Body of pancreas (tissue), 4 donors: ENCODE measurements at regions not wholly inside any gene's neighbourhood (a gene's known extent, or its start where the extent isn't known, plus 50 kb on each side); places are given as distances from the start of the nearest gene placed in this dataset.
A peak's percentile ranks its signal among the peaks of the same experiment; 100 is the strongest.

ENCODE experiments used
- ATAC-seq: fragments of 150-250 bp; one replicate; pipeline ENCODE4 v1.9.1; 2016
- DNase-seq, 4 donors: peaks; one replicate each; pipeline ENCODE4 v3.0.0-alpha.2; 2019
- H3K27ac ChIP-seq, 4 donors: fragments of 200-600 bp; sonication (generic); 1 replicate in 3 of 4; 2 replicates in 1 of 4; pipeline versions ENCODE4 v1.5.1 to v1.6.1; 2016 to 2019; ENCODE audit warnings: mild to moderate bottlenecking in 1 of 4, mixed read lengths in 1 of 4, moderate library complexity in 1 of 4
- H3K27me3 ChIP-seq, 2 donors: fragments of 200-600 bp; sonication (generic); one replicate each; pipeline ENCODE4 v1.6.0; 2016; ENCODE audit warnings: mild to moderate bottlenecking in 1 of 2
- H3K36me3 ChIP-seq, 2 donors: fragments of 200-600 bp; sonication (generic); replicated peaks in 1 of 2; 2 replicates each; pipeline ENCODE4 v1.5.1; 2016; ENCODE audit warnings: low read depth in 2 of 2; ENCODE audit not compliant: insufficient read depth in 1 of 2
- H3K4me1 ChIP-seq: fragments of 200-600 bp; sonication (generic); one replicate; pipeline ENCODE4 v1.6.0; 2016
- H3K4me3 ChIP-seq, 2 donors: fragments of 200-600 bp; sonication (generic); 1 replicate in 1 of 2; 2 replicates in 1 of 2; pipeline ENCODE4 v1.5.1; 2016 to 2019
- H3K9me3 ChIP-seq, 3 donors: fragments of 200-600 bp; sonication (generic); 1 replicate in 2 of 3; 2 replicates in 1 of 3; pipeline ENCODE4 v1.5.1; 2016
- CTCF ChIP-seq, 7 experiments: fragments of 450-650 bp in 4 of 7; fragments of 200-600 bp in 3 of 7; sonication (generic) in 3 of 7; IDR thresholded peaks; one replicate each; pipeline ENCODE4 v1.5.1; 2016 to 2019; ENCODE audit warnings: antibody characterized with exemption in 7 of 7
- POLR2A ChIP-seq, 3 donors: fragments of 450-650 bp; IDR thresholded peaks; one replicate each; pipeline ENCODE4 v1.6.1; 2016; ENCODE audit warnings: antibody characterized with exemption in 3 of 3, mild to moderate bottlenecking in 2 of 3
- WGBS, 2 donors: methylation state at CpG; one replicate each; pipeline ENCODE4 v1.1.5; 2017; 5-methylcytosine and 5-hydroxymethylcytosine counted together
- intact Hi-C: fragments of 100-400 bp; cut with DNase I; formaldehyde crosslinking; loops from one replicate; pipeline ENCODE4 v1.15.1; 2023

- WGBS, 2 donors: 42 to 75% methylated on average over 1 of the region's 1 CpG
- Histone ChIP-seq H3K27ac (no peak overlapping the region), H3K27me3 (no peaks in the 10 kb centered on the region), H3K4me3 (no peak overlapping the region), H3K36me3 (no peaks in the 10 kb centered on the region), H3K4me1 (no peaks in the 10 kb centered on the region), H3K9me3 (no peaks in the 10 kb centered on the region)
- no peak for ATAC-seq
- intact Hi-C loops: no loop called here
- TF ChIP-seq POLR2A (IDR thresholded peaks at IDR 0.05) (no peak), CTCF (IDR thresholded peaks at IDR 0.05) (no peak)
- no peak for DNase-seq
Measured at GRCh38 chr20:18979132-18979531, 165.5 kb downstream of the SCP2D1 start.

- Histone ChIP-seq H3K9me3 (no peaks in the 10 kb centered on the region), H3K27me3 (no peaks in the 10 kb centered on the region), H3K4me1 (no peaks in the 10 kb centered on the region), H3K4me3 (no peak overlapping the region), H3K36me3 (no peaks in the 10 kb centered on the region), H3K27ac (no peak overlapping the region)
- intact Hi-C loops: no loop called here
- ATAC-seq (no peak), DNase-seq (no peak)
- WGBS, 2 donors: 45 to 58% methylated on average over 4 to 5 of the region's 5 CpGs
- no peak for TF ChIP-seq POLR2A (IDR thresholded peaks at IDR 0.05)
- TF ChIP-seq CTCF (IDR thresholded peaks at IDR 0.05): no peak
Measured at GRCh38 chr20:18981962-18982539, 168.5 kb downstream of the SCP2D1 start.

- Histone ChIP-seq H3K4me1 (no peaks in the 10 kb centered on the region), H3K4me3 (no peak overlapping the region), H3K27ac (peak overlapping the region in 1 of 4 donors; percentile 24), H3K27me3 (no peaks in the 10 kb centered on the region), H3K36me3 (no peaks in the 10 kb centered on the region), H3K9me3 (no peaks in the 10 kb centered on the region)
- 15 to 30% methylated on average over 5 of the region's 5 CpGs for WGBS, 2 donors
- TF ChIP-seq POLR2A (IDR thresholded peaks at IDR 0.05): no peak
- no peak for TF ChIP-seq CTCF (IDR thresholded peaks at IDR 0.05)
- intact Hi-C loops: no loop called here
- DNase-seq: peak in 3 of 4 donors; percentile 29 to 73 (median 32)
- peak; percentile 26 for ATAC-seq
Measured at GRCh38 chr20:18983796-18984195, 170.2 kb downstream of the SCP2D1 start.

GRCh38 chr20:18984238-18985200, 170.9 kb downstream of the SCP2D1 start:
- DNase-seq: peak in 3 of 4 donors; percentile 29 to 47 (median 43)

More at GRCh38 chr20:18984238-18985200, 170.9 kb downstream of the SCP2D1 start:
- ATAC-seq: peak; percentile 71
- H3K36me3 ChIP-seq: no peaks in the 10 kb centered on the region
- intact Hi-C loops: no loop called here
- H3K27ac ChIP-seq: peak overlapping the region in 1 of 4 donors; percentile 24
- H3K4me3 ChIP-seq: no peak overlapping the region
- WGBS, 2 donors: 66 to 69% methylated on average over 10 to 13 of the region's 13 CpGs
- H3K4me1 ChIP-seq: no peaks in the 10 kb centered on the region
- TF ChIP-seq CTCF (IDR thresholded peaks at IDR 0.05): no peak
- TF ChIP-seq POLR2A (IDR thresholded peaks at IDR 0.05): no peak
- H3K27me3 ChIP-seq: no peaks in the 10 kb centered on the region
- no peaks in the 10 kb centered on the region for H3K9me3 ChIP-seq
